ENCODE measurements at regions not wholly inside any gene's neighbourhood (a gene's known extent, or its start where the extent isn't known, plus 50 kb on each side); places are given as distances from the start of the nearest gene placed in this dataset.

DNA sequence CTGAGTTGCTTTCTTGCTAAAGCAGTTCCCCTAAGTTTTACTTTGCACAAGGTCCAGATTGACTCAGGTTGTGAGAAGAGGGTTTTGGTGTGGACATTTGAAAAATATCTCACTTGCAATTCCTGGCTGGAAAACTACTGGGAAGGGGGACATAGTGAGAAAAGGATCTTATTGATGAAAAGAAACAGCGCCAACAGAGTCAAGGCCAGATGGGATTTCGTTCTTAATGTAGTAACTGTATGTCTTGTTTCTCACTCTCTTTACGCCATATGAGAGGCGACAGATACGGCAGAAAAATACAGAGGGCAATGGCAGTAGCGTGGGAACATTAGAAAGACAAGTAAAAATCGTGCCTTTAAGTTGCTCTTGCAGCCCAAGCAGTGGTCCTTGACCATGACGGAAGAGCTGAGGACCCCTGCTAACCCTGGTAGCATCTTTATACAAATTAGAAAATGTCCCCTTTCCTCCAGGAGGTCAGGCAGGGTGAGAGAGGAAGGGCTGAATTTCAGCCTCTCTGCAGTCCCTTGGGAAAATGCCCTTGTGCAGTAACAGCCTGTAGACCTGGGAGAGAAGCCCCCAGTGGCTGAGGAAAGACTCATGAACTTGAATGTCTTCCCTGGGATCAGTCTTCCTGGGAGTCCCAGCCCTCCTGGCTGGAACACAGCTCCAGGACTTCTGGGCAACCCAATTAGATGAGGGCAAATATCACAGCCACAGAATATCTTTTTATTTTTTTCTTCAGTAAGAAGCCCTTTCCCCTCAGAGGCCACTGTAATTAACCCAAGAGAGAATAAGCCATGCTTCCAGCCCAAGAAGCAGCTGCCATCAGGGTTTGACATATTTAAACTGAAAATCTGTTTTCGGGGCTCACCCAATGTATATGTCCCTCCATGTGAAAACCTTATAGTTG is 113.4 kb downstream of the CD47 start:
- ChIA-PET CTCF (interaction anchor here (0.9 kb wide), 1 partner anchor 8 kb away, joined by 4 read pairs; no protein-coding TSS in a partner anchor), POLR2A (no interaction called here), RAD21 (ENCODE audit: unreplicated experiment) (interaction anchor here (0.7 kb wide), 1 partner anchor 36 kb away, joined by 3 read pairs; no protein-coding TSS in a partner anchor), SMC1A (ENCODE audit: uncharacterized antibody, unreplicated experiment) (no interaction called here)
- ATAC-seq = no peak
- no peak for FAIRE-seq
- in situ Hi-C loops (cut with MboI) = no loop called here
- no peaks in the 10 kb centered on the region for H3K4me1 ChIP-seq (ENCODE audit: control insufficient read depth, insufficient read depth, low read length)
- H3K9me3 ChIP-seq (replicated peaks; ENCODE audit: control insufficient read depth, insufficient read depth, low read length) = no peaks in the 10 kb centered on the region
- TF ChIP-seq, protein P1, sequence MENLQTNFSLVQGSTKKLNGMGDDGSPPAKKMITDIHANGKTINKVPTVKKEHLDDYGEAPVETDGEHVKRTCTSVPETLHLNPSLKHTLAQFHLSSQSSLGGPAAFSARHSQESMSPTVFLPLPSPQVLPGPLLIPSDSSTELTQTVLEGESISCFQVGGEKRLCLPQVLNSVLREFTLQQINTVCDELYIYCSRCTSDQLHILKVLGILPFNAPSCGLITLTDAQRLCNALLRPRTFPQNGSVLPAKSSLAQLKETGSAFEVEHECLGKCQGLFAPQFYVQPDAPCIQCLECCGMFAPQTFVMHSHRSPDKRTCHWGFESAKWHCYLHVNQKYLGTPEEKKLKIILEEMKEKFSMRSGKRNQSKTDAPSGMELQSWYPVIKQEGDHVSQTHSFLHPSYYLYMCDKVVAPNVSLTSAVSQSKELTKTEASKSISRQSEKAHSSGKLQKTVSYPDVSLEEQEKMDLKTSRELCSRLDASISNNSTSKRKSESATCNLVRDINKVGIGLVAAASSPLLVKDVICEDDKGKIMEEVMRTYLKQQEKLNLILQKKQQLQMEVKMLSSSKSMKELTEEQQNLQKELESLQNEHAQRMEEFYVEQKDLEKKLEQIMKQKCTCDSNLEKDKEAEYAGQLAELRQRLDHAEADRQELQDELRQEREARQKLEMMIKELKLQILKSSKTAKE (IDR thresholded peaks at IDR 0.05; ENCODE audit: low read depth, poor library complexity, severe bottlenecking) = no peak
- no peak for TF ChIP-seq TCF12 (IDR thresholded peaks at IDR 0.05; ENCODE audit: low read depth, low read length)
- TF ChIP-seq, protein P2, sequence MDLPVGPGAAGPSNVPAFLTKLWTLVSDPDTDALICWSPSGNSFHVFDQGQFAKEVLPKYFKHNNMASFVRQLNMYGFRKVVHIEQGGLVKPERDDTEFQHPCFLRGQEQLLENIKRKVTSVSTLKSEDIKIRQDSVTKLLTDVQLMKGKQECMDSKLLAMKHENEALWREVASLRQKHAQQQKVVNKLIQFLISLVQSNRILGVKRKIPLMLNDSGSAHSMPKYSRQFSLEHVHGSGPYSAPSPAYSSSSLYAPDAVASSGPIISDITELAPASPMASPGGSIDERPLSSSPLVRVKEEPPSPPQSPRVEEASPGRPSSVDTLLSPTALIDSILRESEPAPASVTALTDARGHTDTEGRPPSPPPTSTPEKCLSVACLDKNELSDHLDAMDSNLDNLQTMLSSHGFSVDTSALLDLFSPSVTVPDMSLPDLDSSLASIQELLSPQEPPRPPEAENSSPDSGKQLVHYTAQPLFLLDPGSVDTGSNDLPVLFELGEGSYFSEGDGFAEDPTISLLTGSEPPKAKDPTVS (IDR thresholded peaks at IDR 0.05; ENCODE audit: low read depth, low read length) = no peak
- no peaks in the 10 kb centered on the region for H3K36me3 ChIP-seq (ENCODE audit: control insufficient read depth in 2 of 2, insufficient read depth in 2 of 2, low read length in 1 of 2)
- no peak for DNase-seq (ENCODE audit: low read depth, low spot score)
- H3K4me3 ChIP-seq = no peak overlapping the region
- intact Hi-C loops (cut with micrococcal nuclease; ENCODE audit: unreplicated experiment) = no loop called here
- H3K4me2 ChIP-seq (ENCODE audit: control insufficient read depth, insufficient read depth) = no peak overlapping the region
- no peaks in the 10 kb centered on the region for H3K79me2 ChIP-seq (ENCODE audit: control insufficient read depth, insufficient read depth, low read length)
- no TSS peak for BruUV-seq (replicated peaks)
- H4K20me1 ChIP-seq (ENCODE audit: control insufficient read depth, insufficient read depth) = no peaks in the 10 kb centered on the region
- 59% methylated on average over 9 of the region's 9 CpGs for WGBS (ENCODE audit: insufficient coverage, insufficient replicate concordance, low lambda C conversion rate, missing lambda C conversion rate)
- no peaks in the 10 kb centered on the region for H3K27me3 ChIP-seq (replicated peaks in 1 of 2; ENCODE audit: control insufficient read depth in 2 of 2, insufficient read depth in 2 of 2, low read length in 1 of 2)
- no peak overlapping the region for H2AFZ ChIP-seq (ENCODE audit: control insufficient read depth, low read depth, low read length)
- no peak overlapping the region for H3K9ac ChIP-seq (ENCODE audit: control insufficient read depth, insufficient read depth, low read length)
- H3K27ac ChIP-seq (ENCODE audit: control insufficient read depth, insufficient read depth) = no peak overlapping the region

All from GM12878 (cell line).